SU-DHL-6 (cell line): ENCODE measurements at regions not wholly inside any gene's neighbourhood (a gene's known extent, or its start where the extent isn't known, plus 50 kb on each side); places are given as distances from the start of the nearest gene placed in this dataset.
"Not testable (repeated sequence)": the region's sequence is repeated elsewhere in the genome, so short reads cannot be mapped to it uniquely, and the experiment has no call there.

Source experiments
- EZH2phosphoT487 ChIP-seq: fragments of 200-600 bp; sonication (generic), shearing (Covaris generic); conservative IDR thresholded peaks from 2 replicates; pipeline ENCODE4 v1.6.1; 2018; ENCODE audit warnings: mild to moderate bottlenecking, antibody characterized with exemption, low read length, moderate library complexity, mixed read lengths
- TF ChIP-seq, protein P1 (sequence below): fragments of 200-600 bp; sonication (generic); IDR thresholded peaks from one replicate; pipeline ENCODE4 v1.5.1; 2017; ENCODE audit warnings: antibody characterized with exemption, mild to moderate bottlenecking, low read length, moderate library complexity; ENCODE audit not compliant: insufficient read depth, poor library complexity, severe bottlenecking

GRCh38 chr2:182665500-182665899, 50.6 kb upstream of the DNAJC10 start:
- TF ChIP-seq, protein P1, sequence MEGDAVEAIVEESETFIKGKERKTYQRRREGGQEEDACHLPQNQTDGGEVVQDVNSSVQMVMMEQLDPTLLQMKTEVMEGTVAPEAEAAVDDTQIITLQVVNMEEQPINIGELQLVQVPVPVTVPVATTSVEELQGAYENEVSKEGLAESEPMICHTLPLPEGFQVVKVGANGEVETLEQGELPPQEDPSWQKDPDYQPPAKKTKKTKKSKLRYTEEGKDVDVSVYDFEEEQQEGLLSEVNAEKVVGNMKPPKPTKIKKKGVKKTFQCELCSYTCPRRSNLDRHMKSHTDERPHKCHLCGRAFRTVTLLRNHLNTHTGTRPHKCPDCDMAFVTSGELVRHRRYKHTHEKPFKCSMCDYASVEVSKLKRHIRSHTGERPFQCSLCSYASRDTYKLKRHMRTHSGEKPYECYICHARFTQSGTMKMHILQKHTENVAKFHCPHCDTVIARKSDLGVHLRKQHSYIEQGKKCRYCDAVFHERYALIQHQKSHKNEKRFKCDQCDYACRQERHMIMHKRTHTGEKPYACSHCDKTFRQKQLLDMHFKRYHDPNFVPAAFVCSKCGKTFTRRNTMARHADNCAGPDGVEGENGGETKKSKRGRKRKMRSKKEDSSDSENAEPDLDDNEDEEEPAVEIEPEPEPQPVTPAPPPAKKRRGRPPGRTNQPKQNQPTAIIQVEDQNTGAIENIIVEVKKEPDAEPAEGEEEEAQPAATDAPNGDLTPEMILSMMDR: not testable (repeated sequence)
- not testable (repeated sequence) for TF ChIP-seq EZH2phosphoT487
